NCI-H2081 (cell line): ENCODE measurements at regions not wholly inside any gene's neighbourhood (a gene's known extent, or its start where the extent isn't known, plus 50 kb on each side); places are given as distances from the start of the nearest gene placed in this dataset.
"Not testable (repeated sequence)": the region's sequence is repeated elsewhere in the genome, so short reads cannot be mapped to it uniquely, and the experiment has no call there.

ENCODE experiments used
- DNase-seq, 2 experiments: peaks; one replicate each; lab custom pipeline; 2025; lab: John Stamatoyannopoulos, UW

DNA sequence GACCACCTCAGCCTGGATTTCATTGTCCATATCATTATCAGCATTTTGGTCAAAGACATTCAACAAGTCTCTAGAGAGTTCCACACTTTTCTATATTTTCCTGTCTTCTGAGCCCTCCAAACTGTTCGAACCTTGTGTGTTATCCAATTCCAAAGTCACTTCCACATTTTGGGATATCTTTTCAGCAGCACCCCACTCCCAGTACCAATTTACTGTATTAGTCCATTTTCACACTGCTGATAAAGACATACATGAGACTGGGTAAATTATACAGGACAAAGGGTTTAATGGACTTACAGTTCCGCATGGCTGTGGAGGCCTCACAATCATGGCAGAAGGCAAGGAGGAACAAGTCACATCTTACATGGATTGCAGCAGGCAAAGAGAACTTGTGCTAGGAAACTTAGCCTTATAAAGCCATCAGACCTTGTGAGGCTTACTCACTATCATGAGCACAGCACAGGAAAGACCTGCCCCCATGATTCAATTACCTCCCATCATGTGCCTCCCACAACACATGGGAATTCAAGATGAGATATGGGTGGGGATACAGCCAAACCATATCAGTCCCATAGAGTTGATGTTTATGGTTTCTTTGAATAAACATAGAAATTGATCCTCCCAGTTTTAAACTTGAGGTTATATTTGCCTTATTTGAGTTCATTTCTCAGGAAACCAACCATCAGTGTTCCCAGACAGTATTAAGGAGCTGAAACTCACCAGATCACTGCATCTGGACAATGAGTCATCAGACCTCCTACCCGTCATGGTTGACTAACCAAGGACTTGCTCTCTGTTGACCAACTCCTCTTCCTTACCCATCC, 322.7 kb upstream of the DUSP10 start:
- no peak for DNase-seq

GRCh38 chr1:222062640-222063039, 320.8 kb upstream of the DUSP10 start:
- no peak for DNase-seq

DNA sequence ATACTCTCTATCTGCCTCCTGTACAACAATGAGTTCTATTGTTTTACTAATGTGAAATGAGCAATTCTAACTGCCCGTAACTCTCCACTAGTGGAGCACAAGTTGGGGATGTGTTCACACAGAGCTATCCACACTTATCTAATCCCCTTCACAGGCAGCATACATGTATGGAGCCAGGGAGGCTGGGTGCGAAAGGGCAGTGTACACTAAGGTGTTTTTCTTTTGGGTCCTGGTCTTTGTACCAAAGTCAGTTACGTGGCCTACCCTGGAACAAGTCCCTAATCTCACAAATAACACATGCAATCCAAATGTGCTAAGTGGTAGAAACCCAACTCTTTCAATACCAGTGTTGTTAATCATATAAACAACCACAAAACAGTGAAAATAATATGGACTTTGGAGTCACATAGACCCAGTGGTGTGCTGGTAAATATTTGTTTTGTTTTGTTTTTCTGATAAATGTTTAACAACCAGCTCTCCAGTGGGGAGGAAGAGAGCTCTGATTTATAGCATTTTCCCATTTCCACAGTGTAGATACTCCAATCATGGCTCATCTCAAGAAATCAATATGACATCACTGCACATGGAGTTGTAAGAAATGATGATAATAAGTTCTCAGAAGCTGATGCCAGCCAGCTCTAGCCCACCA, 319.9 kb upstream of the DUSP10 start:
- no peak for DNase-seq

GRCh38 chr1:222060210-222060916, 318.5 kb upstream of the DUSP10 start:
- peak in 1 of 2 experiments; percentile 44 for DNase-seq

GRCh38 chr1:222058249-222058648, 316.4 kb upstream of the DUSP10 start:
- no peak for DNase-seq

DNA sequence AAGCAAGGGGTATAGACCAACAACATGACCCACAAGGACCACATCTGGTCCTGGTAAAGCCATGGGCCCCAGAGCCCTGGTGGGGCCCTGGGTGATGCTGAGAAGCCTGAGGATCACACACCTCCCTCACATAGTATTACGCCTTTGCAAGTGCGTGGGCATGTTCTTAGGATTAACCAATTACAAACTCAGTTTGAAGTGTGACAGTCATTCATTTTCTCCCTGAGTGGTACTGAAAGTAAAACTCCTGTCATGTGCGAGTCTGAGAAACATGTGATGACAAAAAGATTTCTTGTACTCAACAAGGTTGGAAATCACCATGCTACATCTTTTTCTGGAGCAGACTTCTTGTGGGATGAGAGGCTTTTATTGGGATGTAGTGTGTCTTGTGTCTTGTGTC, 315.3 kb upstream of the DUSP10 start:
- DNase-seq = no peak

DNA sequence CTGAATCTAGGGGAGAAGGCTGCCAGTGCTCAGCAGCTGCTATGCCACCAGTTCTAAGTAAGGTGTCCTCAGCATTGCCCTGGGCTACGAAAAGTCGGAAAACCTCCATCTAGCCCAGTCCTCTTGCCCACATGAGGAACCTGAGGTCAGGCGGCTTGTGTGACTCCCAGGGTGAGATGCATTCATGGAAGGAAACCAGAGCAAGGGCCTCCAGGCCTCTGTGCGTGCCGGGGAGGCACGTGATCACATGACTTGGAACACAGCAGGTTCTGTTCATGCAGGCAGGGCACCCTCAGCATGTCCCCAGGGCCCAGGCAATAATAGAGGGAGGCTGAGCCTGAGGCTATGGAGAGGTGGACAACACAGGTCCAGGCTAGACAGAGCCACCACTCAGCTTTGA, 312.5 kb upstream of the DUSP10 start:
- DNase-seq = no peak

- DNase-seq = no peak
These were observed 312.0 kb upstream of the DUSP10 start for GRCh38 chr1:222053790-222054294.

DNA sequence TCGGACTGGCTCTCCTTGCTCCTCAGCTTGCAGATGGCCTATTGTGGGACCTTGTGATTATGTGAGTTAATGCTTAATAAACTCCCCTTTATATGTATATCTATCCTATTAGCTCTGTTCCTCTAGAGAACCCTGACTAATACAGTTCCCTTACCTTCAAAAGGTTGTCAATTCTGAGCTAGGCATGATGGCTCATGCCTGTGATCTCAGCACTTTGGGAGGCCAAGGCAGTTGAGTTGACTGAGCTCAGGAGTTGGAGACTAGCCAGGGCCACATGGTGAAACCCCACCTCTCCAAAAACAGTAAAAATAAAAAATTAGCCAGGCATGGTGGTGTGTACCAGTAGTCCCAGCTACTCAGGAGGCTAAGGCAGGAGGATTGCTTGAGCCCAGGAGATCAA, 309.4 kb upstream of the DUSP10 start:
- DNase-seq = not testable (repeated sequence)

DNA sequence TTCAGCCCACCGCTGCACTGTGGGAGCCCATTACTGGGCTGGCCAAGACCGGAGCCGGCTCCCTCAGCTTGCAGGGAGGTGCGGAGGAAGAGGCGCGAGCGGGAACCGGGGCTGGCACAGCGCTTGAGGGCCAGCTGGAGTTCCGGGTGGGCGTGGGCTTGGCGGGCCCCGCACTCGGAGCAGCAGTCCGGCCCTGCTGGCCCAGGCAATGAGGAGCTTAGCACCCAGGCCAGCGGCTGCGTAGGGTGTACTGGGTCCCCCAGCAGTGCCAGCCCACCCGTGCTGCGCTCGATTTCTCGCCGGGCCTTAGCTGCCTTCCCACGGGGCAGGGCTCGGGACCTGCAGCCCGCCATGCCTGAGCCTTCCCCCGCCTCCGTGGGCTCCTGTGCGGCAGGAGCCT, 307.8 kb upstream of the DUSP10 start:
- DNase-seq = not testable (repeated sequence)

DNA sequence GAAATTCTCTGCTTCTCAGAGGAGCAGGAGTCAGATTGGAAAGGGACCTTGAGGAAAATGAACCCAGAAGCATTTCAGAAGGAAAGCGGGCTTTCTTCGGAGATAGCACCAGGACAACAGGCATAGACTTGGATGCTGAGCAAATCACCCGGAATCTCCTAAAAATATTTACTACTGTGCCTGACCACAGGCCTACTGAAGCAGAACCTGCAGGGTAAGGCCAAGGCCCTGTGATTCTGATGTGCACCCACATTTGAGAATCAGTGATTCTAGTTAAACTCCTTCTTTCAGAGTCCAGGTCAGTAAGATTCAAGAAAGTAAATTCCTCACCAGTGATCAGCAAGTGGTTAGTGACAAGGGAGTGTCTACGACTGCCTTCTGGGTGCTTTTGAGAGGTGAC, 307.3 kb upstream of the DUSP10 start:
- no peak for DNase-seq

GRCh38 chr1:222048094-222048595, 306.3 kb upstream of the DUSP10 start:
- no peak for DNase-seq

- no peak for DNase-seq
These were observed 305.5 kb upstream of the DUSP10 start for GRCh38 chr1:222047366-222047765.

DNA sequence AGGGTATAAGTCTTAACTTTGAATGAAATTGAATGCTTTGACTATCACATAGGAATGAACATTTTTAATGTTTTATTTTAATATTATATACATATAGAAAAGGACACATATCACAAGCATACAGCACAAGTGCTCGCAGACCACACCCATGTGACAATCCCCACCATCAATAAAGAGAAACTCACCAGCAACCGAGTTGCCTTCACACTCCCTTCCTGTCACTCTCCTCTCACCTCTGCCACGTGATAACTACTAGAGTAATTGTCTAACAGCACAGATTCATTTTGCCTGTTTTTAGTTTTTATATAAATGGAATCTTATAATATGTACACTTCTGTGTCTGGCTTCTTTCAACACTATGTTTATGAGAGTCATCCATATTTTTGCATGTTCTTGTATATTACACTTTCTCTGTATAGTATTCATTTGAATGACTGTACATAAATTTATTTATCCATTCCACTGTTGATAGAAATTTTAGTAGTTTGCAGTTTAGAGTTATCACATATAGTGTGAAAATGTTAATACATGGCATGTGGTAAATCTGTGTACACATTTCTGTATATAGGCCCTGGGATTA, 304.9 kb upstream of the DUSP10 start:
- no peak for DNase-seq

DNA sequence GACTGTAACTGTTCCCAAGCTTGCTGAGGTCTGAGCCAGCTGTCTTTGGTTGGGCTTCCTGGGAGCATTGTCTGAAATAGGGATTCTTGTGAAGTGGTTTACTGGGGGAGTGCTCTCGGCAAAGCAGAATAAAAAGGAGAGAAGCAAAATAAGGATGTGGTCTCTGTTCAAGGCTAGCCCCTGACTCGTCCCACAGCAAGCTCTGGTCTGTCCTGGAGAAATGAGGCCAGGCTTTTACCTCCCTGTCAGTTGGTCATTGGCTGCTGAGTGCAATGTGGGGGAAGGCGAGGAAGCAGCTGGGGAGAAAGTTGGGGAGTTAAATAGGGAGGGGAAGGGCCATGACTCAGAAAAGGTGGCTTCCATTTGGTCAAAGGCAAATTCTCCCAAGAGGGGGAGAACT, 303.9 kb upstream of the DUSP10 start:
- no peak for DNase-seq

GRCh38 chr1:222045236-222045635, 303.3 kb upstream of the DUSP10 start:
- DNase-seq = no peak

DNA sequence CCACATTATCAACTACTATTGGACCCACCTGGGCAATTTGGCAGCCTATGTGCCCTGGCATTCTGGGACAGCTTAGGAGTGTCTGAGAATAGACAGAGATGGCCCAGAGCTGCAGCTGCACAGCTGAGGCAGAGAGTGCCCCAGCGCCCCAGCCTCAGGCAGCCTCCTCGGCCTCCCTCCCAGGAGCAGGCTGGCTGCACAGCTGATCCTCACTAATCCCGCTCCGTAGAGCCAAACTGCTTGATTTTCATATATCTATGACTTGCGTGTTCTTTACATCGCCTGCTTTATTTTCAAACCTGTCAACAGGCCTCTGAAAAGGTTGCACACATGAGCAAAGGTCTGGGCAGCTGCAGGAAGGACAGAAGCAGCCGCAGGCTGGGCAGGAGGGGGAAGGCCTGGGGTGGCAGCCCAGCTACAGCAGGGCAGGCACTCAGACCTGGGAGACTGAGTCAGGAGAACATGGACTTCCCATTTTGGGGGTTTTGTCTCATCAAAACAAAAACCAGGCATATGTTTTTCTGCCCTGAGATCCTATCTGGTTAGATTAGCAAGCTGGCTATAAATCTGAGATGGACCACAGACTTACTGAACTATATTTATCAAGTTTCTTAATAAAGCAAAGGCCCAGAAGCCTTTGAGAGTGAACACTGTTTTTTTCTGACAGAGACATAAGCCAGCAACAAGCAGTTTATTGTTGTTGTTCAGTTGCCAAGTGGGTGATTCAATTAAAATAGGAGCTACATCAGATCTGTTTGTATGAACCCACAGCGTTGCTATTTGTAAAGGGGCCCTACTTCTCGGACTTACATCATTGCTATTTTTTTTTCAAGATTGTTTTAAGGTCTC, 301.8 kb upstream of the DUSP10 start:
- DNase-seq = no peak

DNA sequence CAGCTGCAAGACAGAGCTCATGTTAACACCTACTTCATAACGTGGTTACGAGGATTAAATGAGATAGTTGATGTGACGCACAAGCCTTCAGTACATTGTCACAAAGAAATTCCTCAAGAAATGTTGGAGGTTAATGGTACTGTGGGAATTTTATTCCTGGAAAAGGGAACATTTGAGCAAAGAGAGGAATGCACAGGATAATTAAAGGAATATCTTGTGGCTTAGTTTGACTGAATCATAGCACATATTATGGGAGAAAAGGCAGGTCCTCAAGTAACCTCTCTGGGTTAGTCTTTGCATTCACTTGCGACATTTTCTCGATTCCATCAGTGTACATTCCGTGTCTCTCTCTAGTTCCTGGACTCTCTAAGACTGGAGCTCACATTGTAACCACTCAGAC, 300.2 kb upstream of the DUSP10 start:
- no peak for DNase-seq

DNA sequence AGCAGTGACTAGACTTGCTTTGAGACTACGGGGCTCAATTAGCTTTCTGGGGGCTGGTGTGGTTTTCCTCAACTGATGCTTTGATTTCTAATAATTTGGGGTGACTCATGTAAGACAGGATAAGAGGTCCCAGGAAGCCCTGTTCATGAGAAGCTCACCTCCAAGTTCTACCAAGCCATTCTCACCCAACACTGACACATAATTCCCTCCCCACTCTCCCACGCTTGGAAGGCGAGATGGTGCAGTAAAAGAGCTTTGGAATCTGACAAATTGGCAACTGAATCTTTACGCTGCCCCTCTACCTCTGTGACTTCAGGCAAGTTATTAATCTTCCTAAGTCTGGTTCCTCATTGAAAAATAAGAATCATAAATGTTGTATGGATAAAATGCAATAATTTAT, 299.1 kb upstream of the DUSP10 start:
- DNase-seq = no peak

GRCh38 chr1:222040121-222040805, 298.4 kb upstream of the DUSP10 start:
- DNase-seq = no peak

DNA sequence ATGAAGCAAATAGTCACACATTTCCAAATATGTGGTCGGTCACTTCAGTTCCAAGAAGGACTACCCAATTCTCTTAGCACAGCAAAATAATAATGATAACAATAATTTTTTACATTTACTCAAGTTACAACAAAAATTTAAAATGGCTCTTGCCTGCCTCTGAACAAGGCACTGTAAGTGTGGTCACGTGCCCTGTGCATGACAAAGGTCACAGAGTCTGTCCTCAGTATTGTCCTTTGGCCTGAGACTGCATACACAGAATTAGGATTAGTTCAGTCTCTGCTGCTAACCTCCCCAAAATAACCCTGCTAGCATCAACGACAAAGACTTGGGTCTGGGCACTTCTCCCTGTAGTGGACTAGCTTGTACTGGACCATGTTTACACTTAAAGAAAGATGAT, 297.1 kb upstream of the DUSP10 start:
- DNase-seq = no peak
